Erythroblast (primary cell): ENCODE measurements at regions not wholly inside any gene's neighbourhood (a gene's known extent, or its start where the extent isn't known, plus 50 kb on each side); places are given as distances from the start of the nearest gene placed in this dataset.
"Not testable (repeated sequence)": the region's sequence is repeated elsewhere in the genome, so short reads cannot be mapped to it uniquely, and the experiment has no call there.

Source experiments
- DNase-seq, 2 experiments: peaks; one replicate each; lab custom pipeline; 2025; lab: John Stamatoyannopoulos, UW
- GATA1 ChIP-seq: IDR thresholded peaks from 2 replicates; pipeline ENCODE4 v1.6.1; 2011; ENCODE audit warnings: low read depth, mild to moderate bottlenecking, control low read depth, low read length, moderate library complexity
- POLR2A ChIP-seq: IDR thresholded peaks from 2 replicates; pipeline ENCODE4 v1.6.1; 2011; ENCODE audit warnings: mild to moderate bottlenecking, low read length

DNA sequence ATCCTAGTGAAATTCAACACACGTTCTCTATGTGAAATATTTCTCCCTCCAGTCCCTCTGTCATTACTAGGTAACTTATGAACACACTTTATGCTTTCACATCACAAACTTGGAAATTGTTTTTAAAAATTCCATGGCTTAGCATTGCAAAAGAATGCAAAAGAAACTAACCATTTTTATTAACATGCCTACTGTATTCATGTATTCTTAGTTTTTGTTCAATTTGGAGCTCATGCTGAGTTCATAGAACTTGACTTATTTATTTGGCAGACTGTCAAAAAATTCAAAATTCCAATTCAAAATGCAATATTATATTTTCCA lies 155.0 kb upstream of the SEMA3C start:
- DNase-seq: no peak
- no peak for TF ChIP-seq POLR2A

DNA sequence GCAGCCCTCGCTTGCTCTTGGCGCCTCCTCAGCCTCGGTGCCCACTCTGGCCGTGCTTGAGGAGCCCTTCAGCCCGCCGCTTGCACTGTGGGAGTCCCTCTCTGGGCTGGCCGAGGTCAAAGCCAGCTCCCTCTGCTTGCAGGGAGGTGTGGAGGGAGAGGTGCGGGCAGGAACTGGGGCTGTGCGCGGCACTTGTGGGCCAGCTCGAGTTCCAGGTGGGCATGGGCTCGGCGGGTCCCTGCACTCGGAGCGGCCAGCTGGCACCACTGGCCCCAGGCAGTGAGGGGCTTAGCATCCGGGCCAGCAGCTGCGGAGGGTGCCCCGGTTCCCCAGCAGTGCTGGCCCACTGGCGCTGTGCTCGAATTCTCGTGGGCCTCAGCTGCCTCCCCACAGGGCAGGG lies 152.1 kb upstream of the SEMA3C start:
- TF ChIP-seq GATA1: no peak
- DNase-seq: no peak

DNA sequence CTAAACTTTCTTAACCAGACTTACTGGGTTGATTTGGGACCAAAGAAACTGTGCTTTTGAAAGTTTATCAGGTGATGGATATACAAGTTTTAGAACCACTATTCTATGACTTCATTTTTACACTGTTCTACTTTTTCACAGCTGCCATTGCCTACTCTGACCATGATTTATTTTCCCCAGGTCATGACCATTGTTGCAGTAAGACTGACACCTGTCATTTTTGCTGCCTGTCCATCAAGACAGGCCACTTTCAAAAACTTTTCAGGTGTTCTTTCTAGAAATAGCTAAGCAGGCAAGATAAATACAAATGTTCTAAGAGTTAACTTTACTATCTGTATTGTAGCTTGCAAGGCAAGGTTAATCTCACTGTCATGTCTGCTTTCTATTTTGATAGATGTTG lies 147.9 kb upstream of the SEMA3C start:
- DNase-seq: no peak
- TF ChIP-seq GATA1 (no peak), POLR2A (no peak)

GRCh38 chr7:81064426-81064825 lies 145.6 kb upstream of the SEMA3C start:
- TF ChIP-seq GATA1 (no peak), POLR2A (no peak)
- DNase-seq: no peak

DNA sequence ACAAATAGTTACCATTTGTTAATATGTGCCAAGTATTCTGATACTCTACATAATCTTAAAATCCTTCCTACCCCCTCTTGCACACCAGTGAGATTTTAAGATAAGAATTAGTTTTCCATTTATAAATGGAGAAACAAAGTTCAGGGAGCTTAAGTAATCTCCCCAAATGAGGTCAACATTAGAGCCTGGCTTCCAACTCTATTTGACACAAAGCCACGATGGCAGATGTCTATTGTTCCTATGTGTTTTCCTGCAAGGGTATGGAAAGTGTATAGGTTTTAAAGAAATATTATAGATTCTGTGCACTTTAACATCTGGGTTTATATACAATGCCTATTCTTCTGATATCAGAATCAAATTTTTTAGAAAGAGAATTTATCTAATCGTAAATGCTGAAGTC lies 143.9 kb upstream of the SEMA3C start:
- no peak for DNase-seq
- TF ChIP-seq POLR2A: no peak
- TF ChIP-seq GATA1: no peak

DNA sequence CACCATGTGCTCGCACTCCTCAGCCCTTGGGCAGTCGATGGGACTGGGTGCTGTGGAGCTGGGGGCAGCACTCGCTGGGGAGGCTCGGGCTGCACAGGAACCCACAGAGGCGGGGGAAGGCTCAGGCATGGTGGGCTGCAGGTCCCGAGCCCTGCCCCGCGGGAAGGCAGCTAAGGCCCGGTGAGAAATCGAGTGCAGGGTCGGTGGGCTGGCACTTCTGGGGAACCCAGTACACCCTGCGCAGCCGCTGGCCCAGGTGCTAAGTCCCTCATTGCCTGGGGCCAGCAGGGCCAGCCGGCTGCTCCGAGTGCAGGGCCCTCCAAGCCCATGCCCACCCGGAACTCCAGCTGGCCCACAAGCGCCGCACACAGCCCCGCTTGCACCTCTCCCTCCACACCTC lies 138.6 kb upstream of the SEMA3C start:
- DNase-seq: not testable (repeated sequence)

DNA sequence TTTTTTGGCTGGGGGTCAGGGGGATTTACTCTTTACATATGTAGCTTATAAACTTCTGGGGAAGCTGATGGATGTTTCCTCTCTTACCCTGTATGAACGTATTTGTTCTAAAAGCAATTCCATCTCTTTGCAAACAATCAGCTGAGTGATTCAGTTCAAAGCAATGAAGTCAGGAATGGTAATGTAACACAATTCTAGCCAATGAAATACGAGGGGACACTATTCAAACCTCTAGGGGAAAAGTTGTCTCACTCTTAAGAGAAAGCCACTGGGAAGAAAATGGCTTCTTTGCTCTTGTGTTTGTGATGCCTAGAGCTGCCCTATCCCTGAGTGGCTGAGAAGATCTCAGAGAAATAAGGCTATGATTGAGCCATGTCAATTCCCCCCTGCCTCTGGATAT lies 134.8 kb upstream of the SEMA3C start:
- DNase-seq: no peak
- no peak for TF ChIP-seq POLR2A
- TF ChIP-seq GATA1: no peak

GRCh38 chr7:81051811-81052413 lies 133.1 kb upstream of the SEMA3C start:
- TF ChIP-seq POLR2A (no peak), GATA1 (no peak)
- DNase-seq: no peak

DNA sequence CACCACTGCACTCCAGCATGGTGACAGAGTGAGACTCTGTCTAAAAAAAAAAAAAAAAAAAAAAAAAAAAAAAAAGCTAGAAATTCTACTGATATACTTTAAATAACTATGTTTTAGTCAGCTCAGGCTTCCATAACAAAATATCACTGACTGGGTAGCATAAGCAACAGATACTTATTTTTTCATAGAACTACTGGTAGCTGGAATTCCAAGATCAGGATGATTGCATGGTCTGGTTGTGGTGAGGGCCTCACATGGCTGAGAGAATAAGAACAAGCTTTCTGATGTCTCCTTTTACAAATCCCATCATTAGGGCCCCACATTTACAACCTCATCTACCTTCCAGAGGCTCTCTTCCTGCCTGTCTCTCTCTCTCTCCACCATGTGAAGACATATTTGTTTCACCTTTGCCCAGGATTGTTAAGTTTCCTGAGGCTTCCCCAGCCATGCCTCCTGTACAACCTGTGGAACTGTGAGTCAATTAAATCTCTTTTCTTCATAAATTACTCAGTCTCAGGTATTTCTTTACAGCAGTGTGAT lies 126.7 kb upstream of the SEMA3C start:
- no peak for TF ChIP-seq GATA1
- TF ChIP-seq POLR2A: no peak
- no peak for DNase-seq

DNA sequence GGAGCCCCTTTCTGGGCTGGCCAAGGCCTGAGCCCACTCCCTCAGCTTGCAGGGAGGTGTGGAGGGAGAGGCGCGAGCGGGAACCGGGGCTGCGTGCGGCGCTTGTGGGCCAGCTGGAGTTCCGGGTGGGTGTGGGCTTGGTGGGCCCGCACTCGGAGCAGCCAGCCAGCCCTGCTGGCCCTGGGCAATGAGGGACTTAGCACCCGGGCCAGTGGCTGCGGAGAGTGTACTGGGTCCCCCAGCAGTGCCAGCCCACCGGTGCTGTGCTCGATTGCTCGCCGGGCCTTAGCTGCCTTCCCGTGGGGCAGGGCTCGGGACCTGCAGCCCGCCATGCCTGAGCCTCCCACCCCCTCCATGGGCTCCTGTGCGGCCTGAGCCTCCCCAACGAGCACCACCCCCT lies 123.8 kb upstream of the SEMA3C start:
- DNase-seq: not testable (repeated sequence)

DNA sequence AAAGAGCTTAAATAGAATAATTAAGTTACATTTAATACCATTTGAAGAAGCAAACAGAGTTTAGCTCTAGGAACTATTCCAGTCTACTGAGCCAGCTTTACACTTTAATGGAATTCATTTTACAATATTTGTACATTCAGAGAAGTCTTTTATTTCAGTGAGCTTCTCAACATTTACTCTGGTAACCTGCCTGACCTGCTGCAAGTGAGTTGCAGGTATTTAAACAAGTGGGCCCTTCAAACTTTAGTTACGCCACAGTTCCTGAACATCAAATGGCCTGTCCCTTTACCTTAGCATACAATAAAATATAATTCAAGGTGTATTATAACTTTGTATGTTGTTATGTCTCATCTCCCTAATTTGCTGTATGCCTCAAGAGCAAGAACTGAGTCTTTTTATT lies 121.6 kb upstream of the SEMA3C start:
- DNase-seq: no peak
- TF ChIP-seq GATA1: no peak
- TF ChIP-seq POLR2A: no peak

- no peak for TF ChIP-seq GATA1
- TF ChIP-seq POLR2A: no peak
- DNase-seq: no peak
These were observed 118.0 kb upstream of the SEMA3C start for GRCh38 chr7:81036871-81037270.

DNA sequence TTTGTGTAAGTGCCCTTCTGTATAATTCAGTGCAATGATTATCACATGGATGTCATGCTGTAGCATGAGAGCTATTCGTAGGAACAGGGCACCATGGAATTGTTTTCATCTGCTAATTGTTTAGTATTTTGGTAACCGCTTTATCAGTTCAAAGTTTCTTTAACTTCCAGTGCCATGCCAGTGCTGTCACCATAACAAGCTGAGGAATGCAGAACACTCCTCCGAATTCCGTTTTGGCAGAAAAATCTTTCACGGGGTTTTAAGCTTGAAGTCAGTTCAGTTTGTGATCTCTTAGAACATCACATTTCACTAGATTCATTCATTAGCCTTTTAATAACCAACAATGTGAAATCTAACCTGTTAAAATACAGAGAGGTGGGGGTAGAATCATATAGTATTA lies 117.2 kb upstream of the SEMA3C start:
- no peak for DNase-seq
- TF ChIP-seq POLR2A (no peak), GATA1 (no peak)

DNA sequence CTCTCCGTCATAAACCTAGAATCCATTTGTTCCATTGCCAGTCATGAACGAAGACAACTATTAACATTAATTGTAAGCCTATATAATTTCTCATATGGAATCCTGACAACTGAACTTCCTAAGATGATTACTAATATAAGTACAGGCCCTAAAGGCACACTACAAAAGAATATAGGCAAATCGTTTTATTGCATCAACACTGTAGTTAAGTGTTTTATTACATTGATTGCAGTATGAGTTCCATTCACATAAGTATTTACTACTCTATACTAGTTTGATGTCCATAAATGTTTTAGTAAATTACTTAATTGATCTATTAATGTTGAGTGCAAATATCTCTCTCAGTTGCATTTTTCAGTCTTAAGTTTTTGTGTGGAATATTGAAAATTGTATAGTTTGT lies 113.1 kb upstream of the SEMA3C start:
- TF ChIP-seq POLR2A: no peak
- no peak for TF ChIP-seq GATA1
- no peak for DNase-seq

DNA sequence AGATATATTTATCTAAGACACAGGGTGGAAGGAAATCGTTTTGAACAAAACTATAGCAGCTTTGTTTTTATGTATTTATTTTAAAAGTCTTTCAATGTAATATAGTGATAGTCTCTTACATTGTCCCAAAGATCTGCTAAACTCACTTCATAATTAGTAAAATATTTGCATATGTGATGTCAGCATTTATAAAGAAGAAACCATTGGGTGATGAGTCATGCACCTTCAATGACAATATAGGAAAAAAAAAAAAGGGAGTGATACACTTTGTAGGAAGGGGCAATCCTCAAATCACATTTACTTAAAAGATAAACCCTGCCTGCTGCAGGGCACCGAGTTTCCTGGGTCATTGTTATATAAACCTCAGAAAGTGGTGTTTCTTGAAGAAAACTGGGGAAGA lies 112.4 kb upstream of the SEMA3C start:
- no peak for DNase-seq
- no peak for TF ChIP-seq POLR2A
- no peak for TF ChIP-seq GATA1

DNA sequence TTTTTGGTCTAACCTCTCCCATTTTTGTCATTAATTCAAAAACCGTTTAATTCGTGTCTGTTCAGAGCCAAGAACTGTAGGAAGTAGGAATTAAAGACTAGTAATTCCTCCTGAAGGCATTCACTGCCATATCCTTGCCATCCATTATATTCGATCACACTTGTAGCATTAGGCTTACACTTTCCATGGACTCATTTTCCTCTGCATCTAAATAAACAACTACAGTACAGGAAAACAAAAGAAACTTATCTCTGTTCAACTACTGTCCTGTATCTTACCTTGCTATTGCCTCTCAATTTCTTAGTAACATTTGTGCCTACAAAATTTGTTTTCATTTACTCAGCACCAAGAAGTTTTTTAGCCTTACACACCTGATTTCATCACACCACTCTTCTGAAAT lies 111.6 kb upstream of the SEMA3C start:
- no peak for DNase-seq
- TF ChIP-seq GATA1 (no peak), POLR2A (no peak)

DNA sequence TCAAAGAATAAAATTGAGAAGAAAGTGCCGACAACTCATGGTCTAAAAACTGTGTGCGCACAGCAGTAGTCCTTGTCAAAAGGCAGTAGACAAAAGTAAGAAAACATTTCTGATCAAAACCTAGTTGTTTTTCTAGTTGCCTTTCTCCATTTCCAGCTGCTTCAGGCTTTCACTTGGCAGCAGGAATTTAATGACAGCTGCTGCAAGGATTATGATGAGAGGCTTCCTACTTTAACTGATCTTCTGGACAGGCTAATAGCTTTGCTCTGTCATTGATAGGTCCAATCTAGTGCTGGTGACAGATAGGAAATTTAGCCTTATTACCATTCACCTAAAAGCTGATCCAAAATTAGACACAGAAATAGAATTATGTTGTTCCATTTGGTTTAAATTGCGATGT lies 110.7 kb upstream of the SEMA3C start:
- TF ChIP-seq GATA1 (no peak), POLR2A (no peak)

More for the DNA sequence above, 110.7 kb upstream of the SEMA3C start:
- no peak for DNase-seq
